RWPE2 (cell line): ENCODE measurements at regions not wholly inside any gene's neighbourhood (a gene's known extent, or its start where the extent isn't known, plus 50 kb on each side); places are given as distances from the start of the nearest gene placed in this dataset.

Experiments
- ATAC-seq: fragments of 200-7000 bp; cut with Tn5 transposase; 3 replicates; pipeline ENCODE4 v1.9.1; 2021; ENCODE audit warnings: low read depth
- DNase-seq: peaks from one replicate; pipeline ENCODE4 v3.0.0-alpha.2; 2020; ENCODE audit warnings: low spot score
- H3K27ac ChIP-seq: fragments of 450-650 bp; 2 replicates; pipeline ENCODE4 v1.5.1; 2017; ENCODE audit warnings: mild to moderate bottlenecking; ENCODE audit not compliant: poor library complexity, severe bottlenecking
- H3K27me3 ChIP-seq: fragments of 250-450 bp; sonication (Bioruptor Pico); 2 replicates; pipeline ENCODE4 v1.5.1; 2021; ENCODE audit warnings: mild to moderate bottlenecking, moderate library complexity; ENCODE audit not compliant: insufficient read depth, poor library complexity, severe bottlenecking
- H3K36me3 ChIP-seq: fragments of 250-450 bp; sonication (Bioruptor Pico); 2 replicates; pipeline ENCODE4 v1.5.1; 2020; ENCODE audit warnings: low read depth, mild to moderate bottlenecking, moderate library complexity
- H3K4me1 ChIP-seq: fragments of 250-450 bp; sonication (Bioruptor Pico); 2 replicates; pipeline ENCODE4 v1.5.1; 2021; ENCODE audit warnings: mild to moderate bottlenecking, moderate library complexity; ENCODE audit not compliant: insufficient read depth, poor library complexity, severe bottlenecking
- H3K4me3 ChIP-seq: fragments of 250-450 bp; sonication (Bioruptor Pico); 2 replicates; pipeline ENCODE4 v1.5.1; 2021; ENCODE audit warnings: mild to moderate bottlenecking, moderate library complexity; ENCODE audit not compliant: severe bottlenecking
- H3K9me3 ChIP-seq: fragments of 250-450 bp; sonication (Bioruptor Pico); 2 replicates; pipeline ENCODE4 v1.5.1; 2021; ENCODE audit warnings: mild to moderate bottlenecking, moderate library complexity; ENCODE audit not compliant: severe bottlenecking
- CTCF ChIP-seq: fragments of 450-650 bp; IDR thresholded peaks from one replicate; pipeline ENCODE4 v1.5.1; 2017; ENCODE audit warnings: mild to moderate bottlenecking, moderate library complexity; ENCODE audit not compliant: poor library complexity, severe bottlenecking

- ATAC-seq, result no peak
- Histone ChIP-seq H3K27ac (no peak overlapping the region), H3K27me3 (no peaks in the 10 kb centered on the region), H3K9me3 (no peaks in the 10 kb centered on the region), H3K4me1 (no peaks in the 10 kb centered on the region), H3K36me3 (no peaks in the 10 kb centered on the region), H3K4me3 (no peak overlapping the region)
- DNase-seq, result no peak
- no peak for TF ChIP-seq CTCF
These were observed 424.2 kb downstream of the TMEM161B start for GRCh38 chr5:87844449-87844848.

GRCh38 chr5:87836696-87837095 lies 424.0 kb upstream of the CCNH start:
- ATAC-seq, result no peak
- H3K9me3 ChIP-seq, result no peaks in the 10 kb centered on the region
- H3K36me3 ChIP-seq, result no peaks in the 10 kb centered on the region
- no peaks in the 10 kb centered on the region for H3K4me1 ChIP-seq
- H3K4me3 ChIP-seq, result no peak overlapping the region
- no peaks in the 10 kb centered on the region for H3K27me3 ChIP-seq
- no peak overlapping the region for H3K27ac ChIP-seq
- no peak for TF ChIP-seq CTCF
- no peak for DNase-seq

- no peak overlapping the region for H3K4me3 ChIP-seq
- H3K27me3 ChIP-seq, result no peaks in the 10 kb centered on the region
- H3K27ac ChIP-seq, result no peak overlapping the region
- no peaks in the 10 kb centered on the region for H3K36me3 ChIP-seq
- H3K9me3 ChIP-seq, result no peaks in the 10 kb centered on the region
- ATAC-seq, result no peak
- no peaks in the 10 kb centered on the region for H3K4me1 ChIP-seq
- TF ChIP-seq CTCF, result no peak
- no peak for DNase-seq
These were observed 418.8 kb upstream of the CCNH start for GRCh38 chr5:87831499-87831898.

- no peaks in the 10 kb centered on the region for H3K36me3 ChIP-seq
- DNase-seq (no peak), ATAC-seq (peak; percentile 72)
- no peak for TF ChIP-seq CTCF
- no peak overlapping the region for H3K4me3 ChIP-seq
- no peak overlapping the region for H3K27ac ChIP-seq
- H3K27me3 ChIP-seq, result no peaks in the 10 kb centered on the region
- H3K9me3 ChIP-seq, result no peaks in the 10 kb centered on the region
- H3K4me1 ChIP-seq, result no peaks in the 10 kb centered on the region
These were observed 416.5 kb upstream of the CCNH start for GRCh38 chr5:87829217-87829551.

GRCh38 chr5:87828545-87829216 lies 416.0 kb upstream of the CCNH start:
- no peak for ATAC-seq
- Histone ChIP-seq H3K27ac (no peak overlapping the region), H3K9me3 (no peaks in the 10 kb centered on the region), H3K27me3 (no peaks in the 10 kb centered on the region), H3K36me3 (no peaks in the 10 kb centered on the region), H3K4me3 (no peak overlapping the region), H3K4me1 (no peaks in the 10 kb centered on the region)
- no peak for TF ChIP-seq CTCF
- DNase-seq, result no peak
